HEK293T (cell line): ENCODE measurements at regions not wholly inside any gene's neighbourhood (a gene's known extent, or its start where the extent isn't known, plus 50 kb on each side); places are given as distances from the start of the nearest gene placed in this dataset.

ENCODE experiments used
- CTCF ChIA-PET: fragments of 350-600 bp; formaldehyde crosslinking; extraction: SDS; loops from one replicate; lab custom pipeline; 2021; ENCODE audit warnings: antibody characterized with exemption, inconsistent platforms; lab: Yijun Ruan, JAX
- POLR2A ChIA-PET: fragments of 350-600 bp; formaldehyde crosslinking; extraction: SDS; loops from one replicate; lab custom pipeline; 2020; ENCODE audit warnings: antibody characterized with exemption, inconsistent platforms; lab: Yijun Ruan, JAX
- DNase-seq: peaks from one replicate; pipeline ENCODE4 v3.0.0; 2012; ENCODE audit warnings: mixed read lengths; ENCODE audit errors: extremely low spot score
- ARNT ChIP-seq: fragments of 450-650 bp; IDR thresholded peaks from 2 replicates; pipeline ENCODE4 v1.6.1; 2017; ENCODE audit warnings: mild to moderate bottlenecking
- BHLHE40 ChIP-seq: fragments of 450-650 bp; IDR thresholded peaks from 2 replicates; pipeline ENCODE4 v1.6.1; 2016; ENCODE audit warnings: mild to moderate bottlenecking, moderate library complexity, borderline replicate concordance
- CTBP1 ChIP-seq: fragments of 450-650 bp; IDR thresholded peaks from 2 replicates; pipeline ENCODE4 v1.6.1; 2016; ENCODE audit warnings: borderline replicate concordance
- ELF4 ChIP-seq: fragments of 450-650 bp; IDR thresholded peaks from 2 replicates; pipeline ENCODE4 v1.6.1; 2017; ENCODE audit warnings: antibody characterized with exemption
- FOXA1 ChIP-seq: fragments of 450-650 bp; IDR thresholded peaks from 2 replicates; pipeline ENCODE4 v1.6.1; 2016; ENCODE audit warnings: mild to moderate bottlenecking
- FOXK2 ChIP-seq: fragments of 450-650 bp; IDR thresholded peaks from 2 replicates; pipeline ENCODE4 v1.6.1; 2016; ENCODE audit warnings: mild to moderate bottlenecking
- FOXM1 ChIP-seq: fragments of 450-650 bp; IDR thresholded peaks from 2 replicates; pipeline ENCODE4 v1.6.1; 2017; ENCODE audit warnings: mild to moderate bottlenecking, borderline replicate concordance
- HDGF ChIP-seq: fragments of 450-650 bp; IDR thresholded peaks from 2 replicates; pipeline ENCODE4 v1.6.1; 2017; ENCODE audit warnings: antibody characterized with exemption, borderline replicate concordance
- L3MBTL2 ChIP-seq: fragments of 450-650 bp; conservative IDR thresholded peaks from 2 replicates; pipeline ENCODE4 v1.6.1; 2016; ENCODE audit warnings: mild to moderate bottlenecking
- LEF1 ChIP-seq: fragments of 450-650 bp; IDR thresholded peaks from 2 replicates; pipeline ENCODE4 v1.6.1; 2017; ENCODE audit warnings: mild to moderate bottlenecking, borderline replicate concordance
- NFRKB ChIP-seq: fragments of 450-650 bp; IDR thresholded peaks from 2 replicates; pipeline ENCODE4 v1.6.1; 2016; ENCODE audit warnings: mild to moderate bottlenecking, moderate library complexity
- PKNOX1 ChIP-seq: fragments of 450-650 bp; IDR thresholded peaks from 2 replicates; pipeline ENCODE4 v1.6.1; 2016
- SP1 ChIP-seq: fragments of 450-650 bp; IDR thresholded peaks from 2 replicates; pipeline ENCODE4 v1.6.1; 2017
- SUZ12 ChIP-seq: fragments of 450-650 bp; IDR thresholded peaks from 2 replicates; pipeline ENCODE4 v1.6.1; 2016; ENCODE audit warnings: mild to moderate bottlenecking
- TARDBP ChIP-seq: fragments of 450-650 bp; IDR thresholded peaks from 2 replicates; pipeline ENCODE4 v1.6.1; 2016
- ZNF384 ChIP-seq: fragments of 450-650 bp; IDR thresholded peaks from 2 replicates; pipeline ENCODE4 v1.6.1; 2016

- ChIA-PET POLR2A (no interaction called here), CTCF (no interaction called here)
- TF ChIP-seq FOXK2 (no peak), SUZ12 (no peak), FOXA1 (no peak), ARNT (no peak), CTBP1 (no peak), L3MBTL2 (no peak), LEF1 (no peak), ZNF384 (no peak), SP1 (no peak), NFRKB (no peak), PKNOX1 (no peak), FOXM1 (no peak), HDGF (no peak)
- DNase-seq = no peak
Observed at GRCh38 chr1:239061770-239062169, 324.6 kb upstream of the CHRM3 start.

- POLR2A ChIA-PET = no interaction called here
- DNase-seq = no peak
- TF ChIP-seq LEF1 = no peak
- no peak for TF ChIP-seq TARDBP
- no peak for TF ChIP-seq ELF4
- TF ChIP-seq ZNF384 = no peak
- CTCF ChIA-PET = no interaction called here
Observed at GRCh38 chr1:239058190-239058589, 328.2 kb upstream of the CHRM3 start.

GRCh38 chr1:239056940-239057339 lies 329.4 kb upstream of the CHRM3 start:
- no peak for DNase-seq
- TF ChIP-seq ZNF384 (no peak), SP1 (no peak), L3MBTL2 (no peak), ARNT (no peak), TARDBP (no peak), FOXK2 (no peak), CTBP1 (no peak), PKNOX1 (no peak), ELF4 (no peak), NFRKB (no peak)
- CTCF ChIA-PET = no interaction called here
- POLR2A ChIA-PET = no interaction called here

GRCh38 chr1:239053279-239053678 lies 333.1 kb upstream of the CHRM3 start:
- no peak for DNase-seq
- ChIA-PET POLR2A (interaction anchor here (0.8 kb wide), 1 partner anchor 40 kb away, joined by 3 read pairs; no protein-coding TSS in a partner anchor), CTCF (no interaction called here)
- no peak for TF ChIP-seq ELF4
- no peak for TF ChIP-seq FOXM1
- TF ChIP-seq NFRKB = no peak
- TF ChIP-seq FOXA1 = no peak
- no peak for TF ChIP-seq SUZ12
- no peak for TF ChIP-seq CTBP1
- no peak for TF ChIP-seq HDGF

- POLR2A ChIA-PET = no interaction called here
- TF ChIP-seq NFRKB (no peak), ZNF384 (no peak), SP1 (no peak), ARNT (no peak), ELF4 (no peak), FOXM1 (no peak), SUZ12 (no peak), LEF1 (no peak), L3MBTL2 (no peak), TARDBP (no peak), CTBP1 (no peak), BHLHE40 (no peak), HDGF (no peak), FOXK2 (no peak), PKNOX1 (no peak), FOXA1 (no peak)
- no peak for DNase-seq
- CTCF ChIA-PET = no interaction called here
Observed at GRCh38 chr1:239049571-239049970, 336.8 kb upstream of the CHRM3 start.

GRCh38 chr1:239044829-239045228 lies 341.5 kb upstream of the CHRM3 start:
- ChIA-PET POLR2A (no interaction called here), CTCF (no interaction called here)
- no peak for TF ChIP-seq SUZ12
- no peak for TF ChIP-seq TARDBP
- TF ChIP-seq LEF1 = no peak
- TF ChIP-seq PKNOX1 = no peak
- TF ChIP-seq HDGF = no peak
- TF ChIP-seq FOXA1 = no peak
- TF ChIP-seq SP1 = no peak
- no peak for DNase-seq
